Peyer's patch (tissue), 4 donors: ENCODE measurements at regions not wholly inside any gene's neighbourhood (a gene's known extent, or its start where the extent isn't known, plus 50 kb on each side); places are given as distances from the start of the nearest gene placed in this dataset.

Source experiments
- CTCF ChIP-seq, 6 experiments: fragments of 450-650 bp in 4 of 6; fragments of 200-600 bp in 2 of 6; sonication (generic) in 1 of 6; IDR thresholded peaks; one replicate each; pipeline ENCODE4 v1.5.1; 2017 to 2019; ENCODE audit warnings: antibody characterized with exemption in 6 of 6, mild to moderate bottlenecking in 3 of 6, moderate library complexity in 1 of 6
- POLR2A ChIP-seq, 2 donors: fragments of 450-650 bp; IDR thresholded peaks; one replicate each; pipeline ENCODE4 v1.5.1; 2017; ENCODE audit warnings: antibody characterized with exemption in 2 of 2, mild to moderate bottlenecking in 2 of 2, moderate library complexity in 2 of 2

GRCh38 chr5:3460416-3460815 is 135.2 kb upstream of the IRX1 start:
- TF ChIP-seq POLR2A (IDR thresholded peaks at IDR 0.05): no peak
- no peak for TF ChIP-seq CTCF (IDR thresholded peaks at IDR 0.05)
